ENCODE measurements at regions not wholly inside any gene's neighbourhood (a gene's known extent, or its start where the extent isn't known, plus 50 kb on each side); places are given as distances from the start of the nearest gene placed in this dataset.

DNA sequence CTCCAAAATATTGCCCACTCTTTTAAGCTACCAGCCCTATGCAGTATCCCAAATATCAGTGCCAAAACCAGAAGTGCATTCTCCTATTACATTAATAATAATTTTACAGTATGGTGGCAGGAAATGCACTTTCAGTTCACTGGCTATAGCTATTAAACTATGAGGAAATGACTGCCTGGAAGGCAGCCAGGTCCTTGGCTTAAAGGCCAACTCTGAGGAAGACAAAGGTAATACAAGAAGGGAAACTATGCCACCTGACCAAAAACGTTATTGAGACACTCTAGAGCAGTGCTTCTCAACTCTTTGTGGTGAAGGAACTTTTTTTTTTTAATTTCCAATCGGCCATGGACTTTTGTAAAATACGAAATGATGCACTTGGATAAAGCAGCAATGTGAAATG is 133.6 kb upstream of the VAMP7 start:
- TF ChIP-seq, protein P1, sequence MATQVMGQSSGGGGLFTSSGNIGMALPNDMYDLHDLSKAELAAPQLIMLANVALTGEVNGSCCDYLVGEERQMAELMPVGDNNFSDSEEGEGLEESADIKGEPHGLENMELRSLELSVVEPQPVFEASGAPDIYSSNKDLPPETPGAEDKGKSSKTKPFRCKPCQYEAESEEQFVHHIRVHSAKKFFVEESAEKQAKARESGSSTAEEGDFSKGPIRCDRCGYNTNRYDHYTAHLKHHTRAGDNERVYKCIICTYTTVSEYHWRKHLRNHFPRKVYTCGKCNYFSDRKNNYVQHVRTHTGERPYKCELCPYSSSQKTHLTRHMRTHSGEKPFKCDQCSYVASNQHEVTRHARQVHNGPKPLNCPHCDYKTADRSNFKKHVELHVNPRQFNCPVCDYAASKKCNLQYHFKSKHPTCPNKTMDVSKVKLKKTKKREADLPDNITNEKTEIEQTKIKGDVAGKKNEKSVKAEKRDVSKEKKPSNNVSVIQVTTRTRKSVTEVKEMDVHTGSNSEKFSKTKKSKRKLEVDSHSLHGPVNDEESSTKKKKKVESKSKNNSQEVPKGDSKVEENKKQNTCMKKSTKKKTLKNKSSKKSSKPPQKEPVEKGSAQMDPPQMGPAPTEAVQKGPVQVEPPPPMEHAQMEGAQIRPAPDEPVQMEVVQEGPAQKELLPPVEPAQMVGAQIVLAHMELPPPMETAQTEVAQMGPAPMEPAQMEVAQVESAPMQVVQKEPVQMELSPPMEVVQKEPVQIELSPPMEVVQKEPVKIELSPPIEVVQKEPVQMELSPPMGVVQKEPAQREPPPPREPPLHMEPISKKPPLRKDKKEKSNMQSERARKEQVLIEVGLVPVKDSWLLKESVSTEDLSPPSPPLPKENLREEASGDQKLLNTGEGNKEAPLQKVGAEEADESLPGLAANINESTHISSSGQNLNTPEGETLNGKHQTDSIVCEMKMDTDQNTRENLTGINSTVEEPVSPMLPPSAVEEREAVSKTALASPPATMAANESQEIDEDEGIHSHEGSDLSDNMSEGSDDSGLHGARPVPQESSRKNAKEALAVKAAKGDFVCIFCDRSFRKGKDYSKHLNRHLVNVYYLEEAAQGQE (IDR thresholded peaks at IDR 0.05; ENCODE audit: borderline replicate concordance) = no peak
- TF ChIP-seq, protein P2, sequence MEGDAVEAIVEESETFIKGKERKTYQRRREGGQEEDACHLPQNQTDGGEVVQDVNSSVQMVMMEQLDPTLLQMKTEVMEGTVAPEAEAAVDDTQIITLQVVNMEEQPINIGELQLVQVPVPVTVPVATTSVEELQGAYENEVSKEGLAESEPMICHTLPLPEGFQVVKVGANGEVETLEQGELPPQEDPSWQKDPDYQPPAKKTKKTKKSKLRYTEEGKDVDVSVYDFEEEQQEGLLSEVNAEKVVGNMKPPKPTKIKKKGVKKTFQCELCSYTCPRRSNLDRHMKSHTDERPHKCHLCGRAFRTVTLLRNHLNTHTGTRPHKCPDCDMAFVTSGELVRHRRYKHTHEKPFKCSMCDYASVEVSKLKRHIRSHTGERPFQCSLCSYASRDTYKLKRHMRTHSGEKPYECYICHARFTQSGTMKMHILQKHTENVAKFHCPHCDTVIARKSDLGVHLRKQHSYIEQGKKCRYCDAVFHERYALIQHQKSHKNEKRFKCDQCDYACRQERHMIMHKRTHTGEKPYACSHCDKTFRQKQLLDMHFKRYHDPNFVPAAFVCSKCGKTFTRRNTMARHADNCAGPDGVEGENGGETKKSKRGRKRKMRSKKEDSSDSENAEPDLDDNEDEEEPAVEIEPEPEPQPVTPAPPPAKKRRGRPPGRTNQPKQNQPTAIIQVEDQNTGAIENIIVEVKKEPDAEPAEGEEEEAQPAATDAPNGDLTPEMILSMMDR (IDR thresholded peaks at IDR 0.05; ENCODE audit: poor library complexity, severe bottlenecking) = no peak
- TF ChIP-seq SMC3 (conservative IDR thresholded peaks at IDR 0.05; ENCODE audit: poor library complexity) = no peak
